ENCODE measurements at regions not wholly inside any gene's neighbourhood (a gene's known extent, or its start where the extent isn't known, plus 50 kb on each side); places are given as distances from the start of the nearest gene placed in this dataset.

DNA sequence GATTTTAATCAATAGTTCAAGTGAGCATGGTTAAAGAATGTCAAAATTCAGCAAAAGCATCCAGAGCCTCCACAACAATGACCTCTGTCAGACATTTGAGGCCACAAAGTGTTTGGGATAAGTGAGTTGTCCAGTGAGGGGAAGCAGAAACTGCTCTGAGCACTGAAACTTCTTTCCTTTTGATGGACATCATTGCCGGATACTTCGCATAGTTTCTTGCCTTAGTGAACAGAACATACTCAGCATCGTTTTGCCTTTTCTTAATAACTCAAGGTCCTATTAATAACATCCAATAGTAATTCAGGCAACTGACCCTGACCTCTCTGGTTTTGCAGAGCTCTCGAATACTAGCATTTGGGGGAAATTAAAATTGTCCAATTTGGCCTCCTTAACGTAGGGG is 78.6 kb downstream of the EDN3 start:
- POLR2A ChIA-PET, result interaction anchor here (0.5 kb wide), 1 partner anchor 543 kb away, joined by 3 read pairs; no protein-coding TSS in a partner anchor
- TF ChIP-seq TEAD4 (IDR thresholded peaks at IDR 0.05; ENCODE audit: low read length) (no peak), TEAD4 (CRISPR knock-in tag; IDR thresholded peaks at IDR 0.05; ENCODE audit: borderline replicate concordance) (no peak), NFIX (CRISPR knock-in tag; IDR thresholded peaks at IDR 0.05; ENCODE audit: low read depth) (no peak), ZFPM2 (CRISPR knock-in tag; IDR thresholded peaks at IDR 0.05) (no peak), TBP (optimal IDR thresholded peaks at IDR 0.05; ENCODE audit: low read depth, low read length) (no peak), NCOA6 (IDR thresholded peaks at IDR 0.05) (no peak), ILK (tag; IDR thresholded peaks at IDR 0.05; ENCODE audit: borderline replicate concordance, low read depth) (no peak), STAT5B (CRISPR knock-in tag; IDR thresholded peaks at IDR 0.05) (no peak), RBM34 (IDR thresholded peaks at IDR 0.05; ENCODE audit: borderline replicate concordance, insufficient read depth, low read length) (no peak), ZKSCAN1 (IDR thresholded peaks at IDR 0.05; ENCODE audit: low read depth, low read length) (no peak), FOXK2 (conservative IDR thresholded peaks at IDR 0.05 in 1 of 2, IDR thresholded peaks at IDR 0.05 in 1 of 2; ENCODE audit: low read depth in 2 of 2) (no peak), MYNN (IDR thresholded peaks at IDR 0.05) (no peak), MYNN (CRISPR knock-in tag; IDR thresholded peaks at IDR 0.05) (no peak)
- TF ChIP-seq, protein P1, sequence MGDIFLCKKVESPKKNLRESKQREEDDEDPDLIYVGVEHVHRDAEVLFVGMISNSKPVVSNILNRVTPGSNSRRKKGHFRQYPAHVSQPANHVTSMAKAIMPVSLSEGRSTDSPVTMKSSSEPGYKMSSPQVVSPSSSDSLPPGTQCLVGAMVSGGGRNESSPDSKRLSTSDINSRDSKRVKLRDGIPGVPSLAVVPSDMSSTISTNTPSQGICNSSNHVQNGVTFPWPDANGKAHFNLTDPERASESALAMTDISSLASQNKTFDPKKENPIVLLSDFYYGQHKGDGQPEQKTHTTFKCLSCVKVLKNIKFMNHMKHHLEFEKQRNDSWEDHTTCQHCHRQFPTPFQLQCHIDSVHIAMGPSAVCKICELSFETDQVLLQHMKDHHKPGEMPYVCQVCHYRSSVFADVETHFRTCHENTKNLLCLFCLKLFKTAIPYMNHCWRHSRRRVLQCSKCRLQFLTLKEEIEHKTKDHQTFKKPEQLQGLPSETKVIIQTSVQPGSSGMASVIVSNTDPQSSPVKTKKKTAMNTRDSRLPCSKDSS (IDR thresholded peaks at IDR 0.05; ENCODE audit: low read depth, partially characterized antibody), result no peak
- TF ChIP-seq, protein P2, sequence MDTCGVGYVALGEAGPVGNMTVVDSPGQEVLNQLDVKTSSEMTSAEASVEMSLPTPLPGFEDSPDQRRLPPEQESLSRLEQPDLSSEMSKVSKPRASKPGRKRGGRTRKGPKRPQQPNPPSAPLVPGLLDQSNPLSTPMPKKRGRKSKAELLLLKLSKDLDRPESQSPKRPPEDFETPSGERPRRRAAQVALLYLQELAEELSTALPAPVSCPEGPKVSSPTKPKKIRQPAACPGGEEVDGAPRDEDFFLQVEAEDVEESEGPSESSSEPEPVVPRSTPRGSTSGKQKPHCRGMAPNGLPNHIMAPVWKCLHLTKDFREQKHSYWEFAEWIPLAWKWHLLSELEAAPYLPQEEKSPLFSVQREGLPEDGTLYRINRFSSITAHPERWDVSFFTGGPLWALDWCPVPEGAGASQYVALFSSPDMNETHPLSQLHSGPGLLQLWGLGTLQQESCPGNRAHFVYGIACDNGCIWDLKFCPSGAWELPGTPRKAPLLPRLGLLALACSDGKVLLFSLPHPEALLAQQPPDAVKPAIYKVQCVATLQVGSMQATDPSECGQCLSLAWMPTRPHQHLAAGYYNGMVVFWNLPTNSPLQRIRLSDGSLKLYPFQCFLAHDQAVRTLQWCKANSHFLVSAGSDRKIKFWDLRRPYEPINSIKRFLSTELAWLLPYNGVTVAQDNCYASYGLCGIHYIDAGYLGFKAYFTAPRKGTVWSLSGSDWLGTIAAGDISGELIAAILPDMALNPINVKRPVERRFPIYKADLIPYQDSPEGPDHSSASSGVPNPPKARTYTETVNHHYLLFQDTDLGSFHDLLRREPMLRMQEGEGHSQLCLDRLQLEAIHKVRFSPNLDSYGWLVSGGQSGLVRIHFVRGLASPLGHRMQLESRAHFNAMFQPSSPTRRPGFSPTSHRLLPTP (IDR thresholded peaks at IDR 0.05; ENCODE audit: borderline replicate concordance, extremely low read depth, insufficient read length), result no peak
- TF ChIP-seq, protein P3, sequence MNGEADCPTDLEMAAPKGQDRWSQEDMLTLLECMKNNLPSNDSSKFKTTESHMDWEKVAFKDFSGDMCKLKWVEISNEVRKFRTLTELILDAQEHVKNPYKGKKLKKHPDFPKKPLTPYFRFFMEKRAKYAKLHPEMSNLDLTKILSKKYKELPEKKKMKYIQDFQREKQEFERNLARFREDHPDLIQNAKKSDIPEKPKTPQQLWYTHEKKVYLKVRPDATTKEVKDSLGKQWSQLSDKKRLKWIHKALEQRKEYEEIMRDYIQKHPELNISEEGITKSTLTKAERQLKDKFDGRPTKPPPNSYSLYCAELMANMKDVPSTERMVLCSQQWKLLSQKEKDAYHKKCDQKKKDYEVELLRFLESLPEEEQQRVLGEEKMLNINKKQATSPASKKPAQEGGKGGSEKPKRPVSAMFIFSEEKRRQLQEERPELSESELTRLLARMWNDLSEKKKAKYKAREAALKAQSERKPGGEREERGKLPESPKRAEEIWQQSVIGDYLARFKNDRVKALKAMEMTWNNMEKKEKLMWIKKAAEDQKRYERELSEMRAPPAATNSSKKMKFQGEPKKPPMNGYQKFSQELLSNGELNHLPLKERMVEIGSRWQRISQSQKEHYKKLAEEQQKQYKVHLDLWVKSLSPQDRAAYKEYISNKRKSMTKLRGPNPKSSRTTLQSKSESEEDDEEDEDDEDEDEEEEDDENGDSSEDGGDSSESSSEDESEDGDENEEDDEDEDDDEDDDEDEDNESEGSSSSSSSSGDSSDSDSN (IDR thresholded peaks at IDR 0.05; ENCODE audit: borderline replicate concordance in 1 of 2, low read depth in 2 of 2, low read length in 2 of 2), result no peak

More for the DNA sequence above, 78.6 kb downstream of the EDN3 start:
- CTCF ChIA-PET (ENCODE audit: low intra/inter-chr PET ratio), result no interaction called here
- FAIRE-seq (no peak), DNase-seq (ENCODE audit: extremely low read depth in 1 of 4, low spot score in 3 of 4) (no peak), ATAC-seq (no peak)
- no peaks in the 10 kb centered on the region for H3K4me1 ChIP-seq (replicated peaks in 1 of 2; ENCODE audit: control insufficient read depth in 2 of 2, insufficient read depth in 2 of 2, low read length in 2 of 2)
- H3K4me2 ChIP-seq (ENCODE audit: insufficient read depth, low read length), result no peak overlapping the region
- no TSS peak for BruUV-seq (replicated peaks)
- no peak overlapping the region for H3K4me3 ChIP-seq
- intact Hi-C loops (cut with micrococcal nuclease), result no loop called here
- H4K20me1 ChIP-seq (replicated peaks; ENCODE audit: control insufficient read depth, insufficient read depth, low read length), result peaks cover 7% of the 10 kb centered on the region; the same call in 1 of the 2 replicates
- no peaks in the 10 kb centered on the region for H3K79me2 ChIP-seq (ENCODE audit: control insufficient read depth, insufficient read depth, low read length)
- no peaks in the 10 kb centered on the region for H3K36me3 ChIP-seq (ENCODE audit: control insufficient read depth, insufficient read depth, low read length)
- no peaks in the 10 kb centered on the region for H3K9me1 ChIP-seq (ENCODE audit: control insufficient read depth, insufficient read depth, low read length)
- H3K27me3 ChIP-seq (ENCODE audit: control insufficient read depth in 2 of 2, insufficient read depth in 2 of 2, low read length in 2 of 2), result peaks cover 0 to 22% of the 10 kb centered on the region in 2 experiments; a peak in 2 of 5 replicates
- no peak overlapping the region for H3K27ac ChIP-seq (ENCODE audit: extremely low read depth, low read depth, low read length)
- no peak overlapping the region for H3K9ac ChIP-seq (ENCODE audit: insufficient read depth in 1 of 2, low read depth in 2 of 2, low read length in 2 of 2)
- 1% methylated on average over 5 of the region's 5 CpGs for WGBS (ENCODE audit: insufficient coverage, low coverage, missing lambda C conversion rate)
- H3K9me3 ChIP-seq (replicated peaks; ENCODE audit: control insufficient read depth, insufficient read depth, low read depth, low read length), result no peaks in the 10 kb centered on the region
- in situ Hi-C loops (cut with MboI), result no loop called here
- no peak overlapping the region for H2AFZ ChIP-seq (ENCODE audit: low read depth, low read length)

All from K562 (cell line).